HFFc6 (cell line): ENCODE measurements at regions not wholly inside any gene's neighbourhood (a gene's known extent, or its start where the extent isn't known, plus 50 kb on each side); places are given as distances from the start of the nearest gene placed in this dataset.
"Not testable (repeated sequence)": the region's sequence is repeated elsewhere in the genome, so short reads cannot be mapped to it uniquely, and the experiment has no call there.

Source experiments
- DNase-seq: peaks from one replicate; pipeline ENCODE4 v3.0.0-alpha.2; 2018
- H3K27ac Mint-ChIP-seq: 2 replicates; pipeline ENCODE4 v1.8.0; 2020; ENCODE audit warnings: mild to moderate bottlenecking, mixed read lengths
- H3K27me3 Mint-ChIP-seq: 2 replicates; pipeline ENCODE4 v1.8.0; 2021; ENCODE audit warnings: mild to moderate bottlenecking, moderate library complexity, mixed read lengths; ENCODE audit not compliant: insufficient read depth
- H3K36me3 Mint-ChIP-seq: 2 replicates; pipeline ENCODE4 v1.8.0; 2021; ENCODE audit warnings: low read depth, mixed read lengths
- H3K4me1 Mint-ChIP-seq: 2 replicates; pipeline ENCODE4 v1.8.0; 2020; ENCODE audit warnings: low read depth, mixed read lengths
- H3K4me3 Mint-ChIP-seq: 2 replicates; pipeline ENCODE4 v1.8.0; 2020; ENCODE audit warnings: mild to moderate bottlenecking, moderate library complexity, mixed read lengths
- H3K9me3 Mint-ChIP-seq: 2 replicates; pipeline ENCODE4 v1.8.0; 2020; ENCODE audit warnings: mild to moderate bottlenecking, mixed read lengths
- TF ChIP-seq, protein P1 (sequence below): fragments of 200-600 bp; sonication (generic); IDR thresholded peaks from 2 replicates; pipeline ENCODE4 v1.5.0; 2021; ENCODE audit warnings: antibody characterized with exemption, mild to moderate bottlenecking

GRCh38 chrX:27350476-27350875 is 112.7 kb downstream of the PPP4R3C start:
- no peak for DNase-seq
- no peak overlapping the region for H3K4me3 Mint-ChIP-seq
- H3K27me3 Mint-ChIP-seq = no peaks in the 10 kb centered on the region
- no peak overlapping the region for H3K27ac Mint-ChIP-seq
- peaks cover 3% of the 10 kb centered on the region; the same call in 1 of the 2 replicates for H3K9me3 Mint-ChIP-seq
- H3K36me3 Mint-ChIP-seq = no peaks in the 10 kb centered on the region
- no peaks in the 10 kb centered on the region for H3K4me1 Mint-ChIP-seq
- TF ChIP-seq, protein P1, sequence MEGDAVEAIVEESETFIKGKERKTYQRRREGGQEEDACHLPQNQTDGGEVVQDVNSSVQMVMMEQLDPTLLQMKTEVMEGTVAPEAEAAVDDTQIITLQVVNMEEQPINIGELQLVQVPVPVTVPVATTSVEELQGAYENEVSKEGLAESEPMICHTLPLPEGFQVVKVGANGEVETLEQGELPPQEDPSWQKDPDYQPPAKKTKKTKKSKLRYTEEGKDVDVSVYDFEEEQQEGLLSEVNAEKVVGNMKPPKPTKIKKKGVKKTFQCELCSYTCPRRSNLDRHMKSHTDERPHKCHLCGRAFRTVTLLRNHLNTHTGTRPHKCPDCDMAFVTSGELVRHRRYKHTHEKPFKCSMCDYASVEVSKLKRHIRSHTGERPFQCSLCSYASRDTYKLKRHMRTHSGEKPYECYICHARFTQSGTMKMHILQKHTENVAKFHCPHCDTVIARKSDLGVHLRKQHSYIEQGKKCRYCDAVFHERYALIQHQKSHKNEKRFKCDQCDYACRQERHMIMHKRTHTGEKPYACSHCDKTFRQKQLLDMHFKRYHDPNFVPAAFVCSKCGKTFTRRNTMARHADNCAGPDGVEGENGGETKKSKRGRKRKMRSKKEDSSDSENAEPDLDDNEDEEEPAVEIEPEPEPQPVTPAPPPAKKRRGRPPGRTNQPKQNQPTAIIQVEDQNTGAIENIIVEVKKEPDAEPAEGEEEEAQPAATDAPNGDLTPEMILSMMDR = no peak

GRCh38 chrX:27336466-27337091 is 126.6 kb downstream of the PPP4R3C start:
- no peaks in the 10 kb centered on the region for H3K4me1 Mint-ChIP-seq
- H3K9me3 Mint-ChIP-seq = peaks cover 7% of the 10 kb centered on the region
- DNase-seq = no peak
- no peak overlapping the region for H3K27ac Mint-ChIP-seq
- TF ChIP-seq, protein P1 = peak; percentile 80
- no peak overlapping the region for H3K4me3 Mint-ChIP-seq
- no peaks in the 10 kb centered on the region for H3K36me3 Mint-ChIP-seq
- H3K27me3 Mint-ChIP-seq = no peaks in the 10 kb centered on the region

DNA sequence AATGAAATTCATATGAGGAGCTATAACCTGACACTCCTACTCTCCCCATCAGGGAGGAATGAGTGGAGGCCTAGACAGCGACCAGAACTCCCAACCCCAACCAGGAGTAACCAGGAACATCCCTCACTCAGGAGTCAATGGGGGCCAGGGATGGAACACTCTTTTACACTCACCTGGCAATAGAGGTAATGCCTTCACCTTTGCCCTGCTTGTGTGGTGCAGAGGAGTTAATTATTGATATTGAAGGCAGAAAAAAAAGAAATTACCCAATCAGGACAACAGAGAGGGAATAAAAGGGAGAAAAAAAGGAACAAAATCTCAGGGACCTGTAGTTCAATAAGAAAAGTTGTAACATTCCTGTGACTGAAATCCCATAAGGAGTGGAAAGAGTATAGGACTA is 141.5 kb downstream of the PPP4R3C start:
- no peak overlapping the region for H3K27ac Mint-ChIP-seq
- H3K4me1 Mint-ChIP-seq = no peaks in the 10 kb centered on the region
- no peaks in the 10 kb centered on the region for H3K27me3 Mint-ChIP-seq
- no peak overlapping the region for H3K4me3 Mint-ChIP-seq
- no peak for DNase-seq
- H3K9me3 Mint-ChIP-seq = peaks cover 12% of the 10 kb centered on the region
- no peaks in the 10 kb centered on the region for H3K36me3 Mint-ChIP-seq
- TF ChIP-seq, protein P1 = no peak

- H3K36me3 Mint-ChIP-seq = no peaks in the 10 kb centered on the region
- H3K9me3 Mint-ChIP-seq = no peaks in the 10 kb centered on the region; the same call in 1 of the 2 replicates
- TF ChIP-seq, protein P1 = no peak
- H3K4me3 Mint-ChIP-seq = no peak overlapping the region
- DNase-seq = no peak
- H3K4me1 Mint-ChIP-seq = no peaks in the 10 kb centered on the region
- H3K27ac Mint-ChIP-seq = no peak overlapping the region
- H3K27me3 Mint-ChIP-seq = no peaks in the 10 kb centered on the region; the same call in 1 of the 2 replicates
Measured at GRCh38 chrX:27309406-27309805, 153.7 kb downstream of the PPP4R3C start.

DNA sequence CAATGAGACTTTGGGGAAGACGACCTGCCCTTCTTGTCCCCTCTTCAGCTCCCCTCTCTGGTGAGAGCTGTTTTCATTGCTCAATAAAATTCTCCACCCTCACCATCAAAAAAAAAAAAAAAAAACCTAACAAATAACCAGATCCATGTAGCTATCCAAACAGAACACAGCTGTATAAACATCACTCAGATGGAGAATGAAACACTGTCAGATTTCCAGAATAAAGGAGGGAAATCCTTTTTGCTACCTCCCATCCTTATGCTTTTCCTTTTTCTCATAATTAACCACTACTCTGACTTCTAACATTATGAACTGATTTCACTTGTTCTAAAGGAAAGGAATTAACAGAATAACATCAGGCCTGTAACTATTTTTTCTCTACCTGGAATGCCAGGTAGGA is 155.6 kb downstream of the PPP4R3C start:
- no peaks in the 10 kb centered on the region; the same call in 1 of the 2 replicates for H3K9me3 Mint-ChIP-seq
- no peak for DNase-seq
- no peaks in the 10 kb centered on the region for H3K36me3 Mint-ChIP-seq
- H3K4me1 Mint-ChIP-seq = no peaks in the 10 kb centered on the region
- no peaks in the 10 kb centered on the region; the same call in 1 of the 2 replicates for H3K27me3 Mint-ChIP-seq
- H3K27ac Mint-ChIP-seq = no peak overlapping the region
- no peak overlapping the region for H3K4me3 Mint-ChIP-seq
- TF ChIP-seq, protein P1 = no peak

- not testable (repeated sequence) for H3K27ac Mint-ChIP-seq, H3K4me1 Mint-ChIP-seq, H3K27me3 Mint-ChIP-seq, DNase-seq, H3K36me3 Mint-ChIP-seq, H3K9me3 Mint-ChIP-seq, H3K4me3 Mint-ChIP-seq
Measured at GRCh38 chrX:27292552-27292951, 170.6 kb downstream of the PPP4R3C start.
